SK-N-SH treated with all-trans-retinoic acid at 6 μM for 48 hours (cell line): ENCODE measurements at regions not wholly inside any gene's neighbourhood (a gene's known extent, or its start where the extent isn't known, plus 50 kb on each side); places are given as distances from the start of the nearest gene placed in this dataset.

Source experiments
- ATAC-seq: fragments of 200-7000 bp; cut with Tn5 transposase; 3 replicates; pipeline ENCODE4 v1.9.1; 2020; ENCODE audit warnings: mild to moderate bottlenecking, moderate library complexity
- CSDC2 ChIP-seq: fragments of 250-450 bp; sonication (Bioruptor Pico); IDR thresholded peaks from 2 replicates; pipeline ENCODE4 v1.5.0; 2020; ENCODE audit warnings: mild to moderate bottlenecking, moderate library complexity
- CSRNP3 ChIP-seq: fragments of 250-450 bp; sonication (Bioruptor Pico); IDR thresholded peaks from 2 replicates; pipeline ENCODE4 v1.5.1; 2021; ENCODE audit warnings: mild to moderate bottlenecking, moderate library complexity
- GLIS3 ChIP-seq: fragments of 250-450 bp; sonication (Bioruptor Pico); IDR thresholded peaks from 2 replicates; pipeline ENCODE4 v1.5.0; 2020; ENCODE audit warnings: mild to moderate bottlenecking, moderate library complexity
- OSR1 ChIP-seq: fragments of 250-450 bp; sonication (Bioruptor Pico); IDR thresholded peaks from 2 replicates; pipeline ENCODE4 v1.8.0; 2022; ENCODE audit warnings: moderate library complexity, mild to moderate bottlenecking, inconsistent platforms
- PATZ1 ChIP-seq: fragments of 250-450 bp; sonication (Bioruptor Pico); IDR thresholded peaks from 2 replicates; pipeline ENCODE4 v1.8.0; 2020; ENCODE audit warnings: mild to moderate bottlenecking, moderate library complexity, borderline replicate concordance
- PPARA ChIP-seq: fragments of 250-450 bp; sonication (Bioruptor Pico); IDR thresholded peaks from 2 replicates; pipeline ENCODE4 v1.5.0; 2020; ENCODE audit warnings: mild to moderate bottlenecking, borderline replicate concordance
- RARB ChIP-seq: fragments of 250-450 bp; sonication (Bioruptor Pico); IDR thresholded peaks from 2 replicates; pipeline ENCODE4 v1.8.0; 2021; ENCODE audit warnings: mild to moderate bottlenecking, moderate library complexity
- SNAI2 ChIP-seq: fragments of 250-450 bp; sonication (Bioruptor Pico); IDR thresholded peaks from 2 replicates; pipeline ENCODE4 v1.5.0; 2020; ENCODE audit warnings: mild to moderate bottlenecking, moderate library complexity
- TCF4 ChIP-seq: fragments of 250-450 bp; sonication (Bioruptor Pico); IDR thresholded peaks from 2 replicates; pipeline ENCODE4 v1.8.0; 2021; ENCODE audit warnings: mild to moderate bottlenecking, moderate library complexity, borderline replicate concordance
- TOX ChIP-seq: fragments of 250-450 bp; sonication (Bioruptor Pico); IDR thresholded peaks from 2 replicates; pipeline ENCODE4 v1.8.0; 2021; ENCODE audit warnings: mild to moderate bottlenecking, moderate library complexity, borderline replicate concordance
- TSHZ2 ChIP-seq: fragments of 250-450 bp; sonication (Bioruptor Pico); IDR thresholded peaks from 2 replicates; pipeline ENCODE4 v1.5.0; 2020; ENCODE audit warnings: mild to moderate bottlenecking, moderate library complexity
- ZC3H10 ChIP-seq: fragments of 250-450 bp; sonication (Bioruptor Pico); IDR thresholded peaks from 2 replicates; pipeline ENCODE4 v1.5.1; 2021; ENCODE audit warnings: mild to moderate bottlenecking, moderate library complexity
- ZFP30 ChIP-seq: fragments of 450-650 bp; formaldehyde crosslinking; IDR thresholded peaks from 2 replicates; pipeline ENCODE4 v1.5.0; 2022; ENCODE audit warnings: mild to moderate bottlenecking, moderate library complexity
- ZNF565 ChIP-seq: fragments of 450-650 bp; formaldehyde crosslinking; conservative IDR thresholded peaks from 2 replicates; pipeline ENCODE4 v1.5.0; 2020; ENCODE audit warnings: low read depth, mild to moderate bottlenecking, moderate library complexity
- ZNF8 ChIP-seq: fragments of 450-650 bp; formaldehyde crosslinking; IDR thresholded peaks from 2 replicates; pipeline ENCODE4 v1.5.0; 2020; ENCODE audit warnings: mild to moderate bottlenecking, moderate library complexity
- TF ChIP-seq, protein P1 (sequence below): fragments of 250-450 bp; sonication (Bioruptor Pico); IDR thresholded peaks from 2 replicates; pipeline ENCODE4 v1.5.1; 2020; ENCODE audit warnings: low read depth, mild to moderate bottlenecking, moderate library complexity
- TF ChIP-seq, protein P2 (sequence below): fragments of 250-450 bp; sonication (Bioruptor Pico); IDR thresholded peaks from 2 replicates; pipeline ENCODE4 v1.8.0; 2021; ENCODE audit warnings: low read depth, mild to moderate bottlenecking, moderate library complexity, borderline replicate concordance

- ATAC-seq = no peak
- no peak for TF ChIP-seq ZNF8 (CRISPR knock-in tag)
- no peak for TF ChIP-seq TCF4 (CRISPR knock-in tag)
- TF ChIP-seq PPARA (CRISPR knock-in tag) = no peak
- TF ChIP-seq, protein P1, sequence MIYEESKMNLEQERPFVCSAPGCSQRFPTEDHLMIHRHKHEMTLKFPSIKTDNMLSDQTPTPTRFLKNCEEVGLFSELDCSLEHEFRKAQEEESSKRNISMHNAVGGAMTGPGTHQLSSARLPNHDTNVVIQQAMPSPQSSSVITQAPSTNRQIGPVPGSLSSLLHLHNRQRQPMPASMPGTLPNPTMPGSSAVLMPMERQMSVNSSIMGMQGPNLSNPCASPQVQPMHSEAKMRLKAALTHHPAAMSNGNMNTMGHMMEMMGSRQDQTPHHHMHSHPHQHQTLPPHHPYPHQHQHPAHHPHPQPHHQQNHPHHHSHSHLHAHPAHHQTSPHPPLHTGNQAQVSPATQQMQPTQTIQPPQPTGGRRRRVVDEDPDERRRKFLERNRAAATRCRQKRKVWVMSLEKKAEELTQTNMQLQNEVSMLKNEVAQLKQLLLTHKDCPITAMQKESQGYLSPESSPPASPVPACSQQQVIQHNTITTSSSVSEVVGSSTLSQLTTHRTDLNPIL (CRISPR knock-in tag) = no peak
- TF ChIP-seq, protein P2, sequence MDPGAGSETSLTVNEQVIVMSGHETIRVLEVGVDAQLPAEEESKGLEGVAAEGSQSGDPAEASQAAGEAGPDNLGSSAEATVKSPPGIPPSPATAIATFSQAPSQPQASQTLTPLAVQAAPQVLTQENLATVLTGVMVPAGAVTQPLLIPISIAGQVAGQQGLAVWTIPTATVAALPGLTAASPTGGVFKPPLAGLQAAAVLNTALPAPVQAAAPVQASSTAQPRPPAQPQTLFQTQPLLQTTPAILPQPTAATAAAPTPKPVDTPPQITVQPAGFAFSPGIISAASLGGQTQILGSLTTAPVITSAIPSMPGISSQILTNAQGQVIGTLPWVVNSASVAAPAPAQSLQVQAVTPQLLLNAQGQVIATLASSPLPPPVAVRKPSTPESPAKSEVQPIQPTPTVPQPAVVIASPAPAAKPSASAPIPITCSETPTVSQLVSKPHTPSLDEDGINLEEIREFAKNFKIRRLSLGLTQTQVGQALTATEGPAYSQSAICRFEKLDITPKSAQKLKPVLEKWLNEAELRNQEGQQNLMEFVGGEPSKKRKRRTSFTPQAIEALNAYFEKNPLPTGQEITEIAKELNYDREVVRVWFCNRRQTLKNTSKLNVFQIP (CRISPR knock-in tag) = no peak
- no peak for TF ChIP-seq PATZ1
- TF ChIP-seq, all 23 proteins: peak for 0
Observed at GRCh38 chr1:82086739-82087138, 286.0 kb downstream of the ADGRL2 start.

DNA sequence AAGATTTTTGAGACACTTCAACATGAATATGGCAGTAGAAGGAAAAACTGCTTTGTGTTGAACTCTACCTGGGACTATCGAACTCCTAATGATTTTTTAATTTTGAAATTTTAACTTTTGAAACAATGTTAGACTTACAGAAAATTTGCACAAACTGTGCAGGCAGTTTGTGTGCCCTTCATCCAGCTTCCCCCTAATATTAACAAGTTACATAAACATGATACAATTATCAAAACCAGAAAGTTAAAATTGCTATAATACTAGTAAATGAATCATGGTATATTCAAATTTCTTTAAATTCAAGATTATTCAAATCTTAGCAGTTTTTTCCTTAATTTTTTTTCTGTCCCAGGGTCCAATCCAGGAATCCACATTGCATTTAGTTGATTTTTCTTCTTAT lies 278.9 kb downstream of the ADGRL2 start:
- TF ChIP-seq SNAI2 (CRISPR knock-in tag) (no peak), CSRNP3 (no peak), GLIS3 (no peak), CSDC2 (CRISPR knock-in tag) (no peak), PPARA (CRISPR knock-in tag) (no peak), RARB (CRISPR knock-in tag) (no peak), ZFP30 (CRISPR knock-in tag) (no peak)
- ATAC-seq = no peak

- TF ChIP-seq TOX (CRISPR knock-in tag) (no peak), CSDC2 (CRISPR knock-in tag) (no peak), GLIS3 (no peak), ZC3H10 (no peak)
- ATAC-seq = no peak
Observed at GRCh38 chr1:82073659-82074058, 272.9 kb downstream of the ADGRL2 start.

DNA sequence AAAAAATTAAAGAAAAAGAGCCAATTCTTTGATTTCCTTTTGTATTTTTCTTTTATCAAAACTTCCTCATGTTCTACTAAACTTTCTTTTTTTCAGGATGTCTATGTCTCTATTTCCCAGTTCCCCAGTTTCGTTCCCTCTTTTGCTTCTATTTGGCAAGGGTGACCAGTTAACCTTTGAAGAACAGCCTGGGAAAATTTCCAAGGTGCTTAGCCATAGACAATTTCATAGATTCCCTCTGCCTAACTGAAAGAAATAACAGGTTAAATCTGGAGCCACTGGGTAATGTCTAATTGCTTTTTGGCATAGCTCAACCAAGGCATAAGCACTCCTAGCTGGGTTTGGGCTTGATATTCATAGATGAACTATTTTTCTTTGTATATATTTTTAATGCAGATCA lies 272.3 kb downstream of the ADGRL2 start:
- TF ChIP-seq SNAI2 (CRISPR knock-in tag) (no peak), TSHZ2 (CRISPR knock-in tag) (no peak)
- TF ChIP-seq, all 23 proteins: peak for 0
- no peak for ATAC-seq

DNA sequence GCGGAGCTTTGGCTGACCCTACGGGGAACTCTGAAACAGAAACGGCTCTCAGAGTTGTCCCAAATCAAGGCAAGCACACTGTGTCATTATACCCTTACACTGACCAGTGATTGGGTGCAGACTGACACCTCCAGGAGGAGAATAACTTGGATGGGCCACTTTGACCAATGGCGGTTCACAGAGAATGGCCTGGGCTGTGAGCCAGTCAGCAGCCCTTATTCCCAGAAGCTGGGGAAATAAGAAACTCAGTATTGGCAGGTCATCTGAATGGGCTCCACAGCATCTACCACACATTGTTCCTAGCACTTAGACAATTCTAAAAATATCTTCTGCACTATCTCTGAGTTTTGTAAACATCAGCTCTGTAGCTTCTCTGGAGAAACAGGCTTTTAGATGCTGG lies 265.2 kb downstream of the ADGRL2 start:
- ATAC-seq = no peak
- no peak for TF ChIP-seq OSR1
- TF ChIP-seq, protein P2 (CRISPR knock-in tag) = no peak
- no peak for TF ChIP-seq ZNF565 (CRISPR knock-in tag)
- TF ChIP-seq, protein P1 (CRISPR knock-in tag) = no peak
- TF ChIP-seq ZNF8 (CRISPR knock-in tag) = no peak
- TF ChIP-seq SNAI2 (CRISPR knock-in tag) = no peak
- TF ChIP-seq TSHZ2 (CRISPR knock-in tag) = no peak
- TF ChIP-seq TOX (CRISPR knock-in tag) = no peak
- no peak for TF ChIP-seq PPARA (CRISPR knock-in tag)
